Uterus (tissue), 3 donors: ENCODE measurements at regions not wholly inside any gene's neighbourhood (a gene's known extent, or its start where the extent isn't known, plus 50 kb on each side); places are given as distances from the start of the nearest gene placed in this dataset.

ENCODE experiments used
- DNase-seq, 2 donors: peaks; one replicate each; pipeline ENCODE4 v3.0.0-alpha.2; 2019 to 2020
- H3K27ac ChIP-seq, 2 donors: fragments of 200-600 bp; sonication (generic); 1 replicate in 1 of 2; 2 replicates in 1 of 2; pipeline ENCODE4 v1.5.1; 2016 to 2018
- H3K27me3 ChIP-seq, 2 donors: fragments of 200-600 bp; sonication (generic); one replicate each; pipeline ENCODE4 v1.5.1; 2018 to 2019; ENCODE audit warnings: control low read depth in 1 of 2
- H3K36me3 ChIP-seq, 2 donors: fragments of 200-600 bp; sonication (generic); one replicate each; pipeline ENCODE4 v1.5.1; 2019; ENCODE audit warnings: control low read depth in 1 of 2
- H3K4me1 ChIP-seq, 2 donors: fragments of 200-600 bp; sonication (generic); one replicate each; pipeline ENCODE4 v1.5.1; 2018 to 2019; ENCODE audit warnings: control low read depth in 1 of 2
- H3K4me3 ChIP-seq, 2 donors: fragments of 200-600 bp; sonication (generic); 1 replicate in 1 of 2; 2 replicates in 1 of 2; pipeline ENCODE4 v1.5.1; 2018 to 2019; ENCODE audit warnings: mild to moderate bottlenecking in 1 of 2
- H3K9me3 ChIP-seq, 2 donors: fragments of 200-600 bp; sonication (generic); one replicate each; pipeline ENCODE4 v1.5.1; 2019; ENCODE audit warnings: control low read depth in 1 of 2
- CTCF ChIP-seq, 4 experiments: fragments of 200-600 bp in 2 of 4; fragments of 450-650 bp in 2 of 4; sonication (generic) in 2 of 4; IDR thresholded peaks; one replicate each; pipeline ENCODE4 v1.5.1; 2016 to 2019; ENCODE audit warnings: antibody characterized with exemption in 4 of 4, mild to moderate bottlenecking in 2 of 4, moderate library complexity in 1 of 4
- POLR2A ChIP-seq, 2 donors: fragments of 450-650 bp; IDR thresholded peaks; one replicate each; pipeline ENCODE4 v1.6.1; 2016; ENCODE audit warnings: antibody characterized with exemption in 2 of 2, mild to moderate bottlenecking in 1 of 2, moderate library complexity in 1 of 2
- intact Hi-C: fragments of 100-400 bp; cut with DNase I; formaldehyde crosslinking; loops from one replicate; pipeline ENCODE4 v1.15.1; 2023; ENCODE audit warnings: low total_unique reads
- donor health status: DM: yes; HTN: yes; CAD: no.

- no peak for DNase-seq
- intact Hi-C loops: no loop called here
- H3K27me3 ChIP-seq: no peaks in the 10 kb centered on the region
- H3K4me3 ChIP-seq: no peak overlapping the region
- no peaks in the 10 kb centered on the region for H3K36me3 ChIP-seq
- no peaks in the 10 kb centered on the region for H3K9me3 ChIP-seq
- no peaks in the 10 kb centered on the region for H3K4me1 ChIP-seq
- no peak overlapping the region for H3K27ac ChIP-seq
- no peak for TF ChIP-seq POLR2A (IDR thresholded peaks at IDR 0.05)
- no peak for TF ChIP-seq CTCF (IDR thresholded peaks at IDR 0.05)
Observed at GRCh38 chr9:88326936-88327335, 61.3 kb upstream of the SPIN1 start.

- Histone ChIP-seq H3K36me3 (no peaks in the 10 kb centered on the region), H3K27me3 (no peaks in the 10 kb centered on the region), H3K9me3 (no peaks in the 10 kb centered on the region), H3K4me1 (no peaks in the 10 kb centered on the region), H3K27ac (no peak overlapping the region), H3K4me3 (no peak overlapping the region)
- TF ChIP-seq CTCF (IDR thresholded peaks at IDR 0.05) (no peak), POLR2A (IDR thresholded peaks at IDR 0.05) (no peak)
- intact Hi-C loops: no loop called here
- no peak for DNase-seq
Observed at GRCh38 chr9:88326015-88326414, 62.2 kb upstream of the SPIN1 start.

GRCh38 chr9:88322906-88323566, 65.2 kb upstream of the SPIN1 start:
- H3K27me3 ChIP-seq: no peaks in the 10 kb centered on the region
- intact Hi-C loops: no loop called here
- TF ChIP-seq CTCF (IDR thresholded peaks at IDR 0.05) (no peak), POLR2A (IDR thresholded peaks at IDR 0.05) (no peak)
- no peak for DNase-seq
- H3K36me3 ChIP-seq: no peaks in the 10 kb centered on the region
- H3K9me3 ChIP-seq: no peaks in the 10 kb centered on the region
- H3K4me3 ChIP-seq: no peak overlapping the region
- no peaks in the 10 kb centered on the region for H3K4me1 ChIP-seq
- no peak overlapping the region for H3K27ac ChIP-seq

- no peak overlapping the region for H3K4me3 ChIP-seq
- TF ChIP-seq CTCF (IDR thresholded peaks at IDR 0.05): no peak
- no peak for TF ChIP-seq POLR2A (IDR thresholded peaks at IDR 0.05)
- no peaks in the 10 kb centered on the region for H3K36me3 ChIP-seq
- H3K9me3 ChIP-seq: no peaks in the 10 kb centered on the region
- H3K4me1 ChIP-seq: no peaks in the 10 kb centered on the region
- intact Hi-C loops: no loop called here
- no peaks in the 10 kb centered on the region for H3K27me3 ChIP-seq
- H3K27ac ChIP-seq: no peak overlapping the region
- no peak for DNase-seq
Observed at GRCh38 chr9:88321764-88322163, 66.5 kb upstream of the SPIN1 start.

GRCh38 chr9:88320748-88321415, 67.4 kb upstream of the SPIN1 start:
- Histone ChIP-seq H3K27ac (no peak overlapping the region), H3K4me3 (no peak overlapping the region), H3K27me3 (no peaks in the 10 kb centered on the region), H3K36me3 (no peaks in the 10 kb centered on the region), H3K4me1 (no peaks in the 10 kb centered on the region), H3K9me3 (no peaks in the 10 kb centered on the region)
- intact Hi-C loops: no loop called here
- TF ChIP-seq CTCF (IDR thresholded peaks at IDR 0.05): no peak
- no peak for TF ChIP-seq POLR2A (IDR thresholded peaks at IDR 0.05)
- no peak for DNase-seq
